GM19023 (cell line): ENCODE measurements at regions not wholly inside any gene's neighbourhood (a gene's known extent, or its start where the extent isn't known, plus 50 kb on each side); places are given as distances from the start of the nearest gene placed in this dataset.

Experiments used
- ATAC-seq: cut with Tn5 transposase; IDR thresholded peaks from one replicate; pipeline ENCODE4 v1.9.1; 2021; ENCODE audit warnings: mild to moderate bottlenecking, moderate library complexity; ENCODE audit not compliant: unreplicated experiment

DNA sequence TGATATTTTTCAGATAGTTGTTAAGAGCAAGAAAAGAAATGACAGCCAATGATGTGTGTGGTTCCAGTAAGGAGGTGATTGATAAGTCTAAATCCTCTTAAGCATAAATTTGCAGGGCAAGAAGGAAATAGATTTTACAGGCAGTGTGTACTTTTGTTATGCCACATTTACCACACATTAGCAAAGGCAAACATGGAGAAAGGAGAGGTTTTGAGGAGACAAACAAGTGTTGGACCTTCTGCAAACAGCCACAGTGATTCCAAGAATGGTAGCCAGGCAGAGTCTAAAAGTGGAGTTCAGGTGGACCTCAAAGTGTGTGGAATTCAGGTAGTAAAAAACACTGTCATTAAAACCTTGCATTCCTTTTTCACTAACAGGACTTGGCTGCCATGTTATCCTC, 295.9 kb upstream of the ITGA1 start:
- no peak for ATAC-seq

- ATAC-seq = no peak
These were observed 290.5 kb upstream of the ITGA1 start for GRCh38 chr5:52497133-52497693.

DNA sequence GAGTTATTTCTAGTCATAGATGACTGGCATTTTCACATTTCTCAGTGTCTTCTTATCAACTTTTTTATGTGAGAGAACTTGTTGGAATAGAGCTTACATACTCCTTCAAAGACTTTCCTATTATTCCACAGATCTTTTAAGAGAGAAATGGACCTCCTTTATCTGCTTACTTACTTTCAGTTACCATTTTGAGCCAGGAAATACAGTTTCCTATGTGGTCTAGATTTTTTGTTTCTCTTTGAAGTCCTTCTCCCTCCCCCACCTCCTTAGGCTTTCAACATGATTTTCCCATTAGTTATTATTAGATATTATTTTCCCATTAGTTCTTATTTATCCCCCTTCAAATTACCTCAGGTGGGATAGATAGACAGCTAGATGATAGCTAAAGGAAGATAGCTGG, 289.1 kb upstream of the ITGA1 start:
- no peak for ATAC-seq

DNA sequence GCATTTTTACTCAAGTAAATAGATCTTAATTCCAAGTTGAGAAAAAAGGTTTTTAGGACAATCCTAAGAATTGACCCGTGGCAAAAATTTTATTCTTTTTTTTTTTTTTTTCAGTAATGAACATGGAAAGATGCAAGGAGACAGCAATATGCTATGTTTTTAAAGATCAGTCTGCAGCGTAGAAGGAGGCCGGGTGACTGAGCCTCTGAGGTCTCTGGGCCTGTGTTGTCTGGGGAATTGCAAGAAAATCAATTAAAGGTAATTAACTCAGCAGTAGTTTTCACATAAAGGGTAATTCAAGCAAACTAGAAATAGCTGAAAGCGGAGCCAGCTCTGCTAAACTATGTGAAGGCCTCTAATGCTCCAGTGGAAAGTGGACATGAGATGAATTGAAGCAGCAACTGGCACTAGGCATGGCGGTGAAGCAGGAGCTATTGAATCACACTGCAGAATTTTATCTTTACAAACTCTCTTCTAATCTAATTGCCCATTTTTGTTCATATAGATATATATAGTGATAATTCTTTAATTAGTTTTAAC, 285.2 kb upstream of the ITGA1 start:
- ATAC-seq = no peak

DNA sequence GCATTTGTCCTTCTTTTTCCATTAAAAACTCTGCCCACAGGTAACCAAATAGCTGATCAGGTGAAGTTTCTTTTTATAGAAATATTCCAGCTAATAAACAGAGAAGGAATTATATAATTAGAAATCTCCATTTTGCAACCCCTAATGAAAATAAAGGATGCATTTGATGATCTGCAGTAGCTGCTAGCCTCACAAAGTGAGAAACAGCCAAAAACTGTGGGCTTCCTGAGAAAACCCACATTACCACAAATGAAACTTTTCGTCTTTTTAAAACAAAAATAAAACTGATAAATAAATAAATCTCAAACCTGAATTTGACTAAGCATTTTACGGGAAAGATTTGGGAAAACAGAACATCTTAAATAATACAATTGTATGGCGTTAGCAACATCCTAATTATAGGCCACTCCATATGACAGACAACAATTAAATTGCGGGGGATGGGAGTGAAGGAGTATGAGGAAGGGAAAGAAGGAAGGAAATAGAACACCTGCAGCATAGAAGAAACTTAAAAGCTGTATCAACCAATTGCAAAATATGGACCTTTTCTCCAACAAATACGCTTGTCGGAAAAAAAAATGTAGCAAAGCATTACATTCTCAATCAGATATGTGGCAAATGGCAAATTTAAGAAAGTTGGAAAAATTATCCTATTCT, 283.0 kb upstream of the ITGA1 start:
- ATAC-seq = no peak

DNA sequence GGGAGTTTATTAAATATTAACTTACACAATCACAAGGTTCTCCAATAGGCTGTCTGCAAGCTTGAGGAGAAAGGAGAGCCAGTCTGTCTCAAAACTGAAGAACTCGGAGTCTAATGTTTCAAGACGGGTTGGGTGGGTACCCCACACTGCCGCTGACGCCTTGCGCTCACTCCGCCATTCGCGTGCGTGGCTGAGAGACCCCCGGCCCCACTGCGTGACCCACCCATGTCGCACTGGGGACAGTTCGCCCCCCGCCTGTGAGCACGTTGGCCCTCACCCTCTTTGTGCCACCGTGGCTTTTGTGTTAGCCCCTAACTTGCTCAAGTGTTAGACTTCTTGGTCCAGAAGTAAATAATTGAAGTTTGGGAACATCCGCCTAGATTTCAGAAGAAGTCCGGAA, 270.0 kb upstream of the ITGA1 start:
- no peak for ATAC-seq

GRCh38 chr5:52520171-52520570, 267.5 kb upstream of the ITGA1 start:
- ATAC-seq = no peak

GRCh38 chr5:52521236-52521635, 266.5 kb upstream of the ITGA1 start:
- ATAC-seq = no peak

DNA sequence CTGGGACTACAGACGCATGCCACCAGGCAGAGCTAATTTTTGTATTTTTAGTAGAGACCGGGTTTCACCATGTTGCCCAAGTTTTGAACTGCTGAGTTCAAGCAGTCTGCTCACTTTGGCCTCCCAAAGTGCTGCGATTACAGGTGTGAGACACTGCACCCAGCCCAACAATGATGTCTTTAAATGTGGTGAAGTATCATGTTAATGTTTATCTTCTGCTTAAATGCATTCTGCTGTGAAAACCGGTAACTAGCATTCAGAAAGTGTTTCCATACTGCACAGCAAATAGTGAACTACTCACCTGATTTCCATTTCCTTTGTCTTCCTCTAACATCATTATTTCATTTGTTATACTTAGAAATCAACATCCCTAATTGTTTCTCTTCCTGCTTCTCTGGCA, 264.0 kb upstream of the ITGA1 start:
- no peak for ATAC-seq

GRCh38 chr5:52531105-52531504, 256.6 kb upstream of the ITGA1 start:
- no peak for ATAC-seq

GRCh38 chr5:52543594-52543993, 244.1 kb upstream of the ITGA1 start:
- ATAC-seq = no peak

- no peak for ATAC-seq
These were observed 243.0 kb upstream of the ITGA1 start for GRCh38 chr5:52544738-52545137.

DNA sequence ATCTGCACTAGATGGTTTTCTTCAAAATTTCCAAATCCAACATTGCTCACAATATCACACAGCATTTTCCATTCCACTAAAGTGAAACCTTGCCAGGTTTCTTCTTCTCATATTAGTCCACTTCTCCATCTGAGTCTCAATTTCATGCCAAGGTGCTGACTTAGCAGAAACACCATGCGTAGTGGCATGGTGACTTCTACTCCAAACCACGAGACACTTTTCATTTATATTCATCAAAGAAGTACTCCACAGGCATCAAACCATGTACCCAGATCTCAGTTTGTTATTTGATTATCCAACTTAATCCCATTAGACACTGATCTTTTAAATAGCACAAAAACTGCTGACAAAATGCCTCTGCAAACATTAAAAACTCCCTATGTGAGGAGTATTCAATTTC, 233.4 kb upstream of the ITGA1 start:
- ATAC-seq = no peak

DNA sequence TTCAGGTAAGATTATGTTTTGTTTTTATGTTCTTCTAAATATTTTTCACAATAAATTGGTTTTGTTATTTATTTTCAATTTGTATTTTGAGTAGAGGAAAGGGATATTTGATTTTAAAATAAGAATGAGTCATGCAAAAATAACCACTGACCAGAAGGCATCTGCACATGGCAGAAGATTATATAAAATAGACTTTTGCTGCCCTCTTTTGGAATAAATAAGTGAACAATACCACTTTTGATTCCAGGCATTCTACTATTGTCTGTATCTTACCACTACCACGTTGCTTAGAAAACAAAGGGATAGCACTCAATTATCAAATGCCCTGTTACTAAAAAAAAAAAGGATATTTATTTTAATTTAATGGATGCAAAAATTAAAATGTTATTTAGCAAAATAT, 227.3 kb upstream of the ITGA1 start:
- no peak for ATAC-seq

DNA sequence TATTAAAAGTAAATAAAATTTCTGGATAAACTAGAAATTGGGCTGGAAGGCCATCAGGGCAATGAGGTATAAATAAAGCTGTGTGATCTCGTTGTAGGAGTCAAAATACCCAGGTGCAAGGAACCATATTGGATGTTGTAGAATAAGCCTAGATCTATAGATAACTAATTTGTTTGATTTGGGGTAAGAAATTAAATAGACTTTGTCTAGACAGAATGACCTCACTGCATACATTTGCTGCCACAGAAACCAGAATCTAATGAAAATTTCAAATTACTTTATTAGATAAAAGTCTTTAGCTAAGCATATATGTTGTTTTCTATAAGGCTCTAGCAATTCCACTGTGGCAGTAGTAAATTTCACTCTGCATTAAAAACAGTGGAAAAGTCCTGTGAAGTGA, 225.2 kb upstream of the ITGA1 start:
- ATAC-seq = no peak

DNA sequence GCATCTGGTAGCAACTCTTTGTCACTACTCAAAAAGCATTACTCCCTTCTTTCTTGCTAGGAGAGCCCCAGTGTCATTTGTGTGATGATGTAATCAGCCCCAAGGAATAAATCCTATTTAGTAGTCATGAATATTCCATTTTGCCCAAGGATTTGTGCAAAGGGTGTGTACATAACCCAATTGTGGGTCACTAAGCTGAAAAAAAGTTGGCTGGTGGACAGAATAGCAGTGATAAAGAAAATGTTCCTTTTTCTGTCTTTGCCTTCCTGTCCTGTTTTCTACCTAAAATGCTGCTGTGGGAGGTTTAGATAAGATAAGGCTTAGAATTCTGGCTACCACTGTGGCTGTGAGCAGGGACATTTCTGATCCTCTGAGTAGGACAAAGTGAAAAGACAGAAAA, 223.1 kb upstream of the ITGA1 start:
- ATAC-seq = no peak

- no peak for ATAC-seq
These were observed 210.2 kb upstream of the ITGA1 start for GRCh38 chr5:52577546-52577945.

GRCh38 chr5:52579391-52579790, 208.3 kb upstream of the ITGA1 start:
- no peak for ATAC-seq

DNA sequence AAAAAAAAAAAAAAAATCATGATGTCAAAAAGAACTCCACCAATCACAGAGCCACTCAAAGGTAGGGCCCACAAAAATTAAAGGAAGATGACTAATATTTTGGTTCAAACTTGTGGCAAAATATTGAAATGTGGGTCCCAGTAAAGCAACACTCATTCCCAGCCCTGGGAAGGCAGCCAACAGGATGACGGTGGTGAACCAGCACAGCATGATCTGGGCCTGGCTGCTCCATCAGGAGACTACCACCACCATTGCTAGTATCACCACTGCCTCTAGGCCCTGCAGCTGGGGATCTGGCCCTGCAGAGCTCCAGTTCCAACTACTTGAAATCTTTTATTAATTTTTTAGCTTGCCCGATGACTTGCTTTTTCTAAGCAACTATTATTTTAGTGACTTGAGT, 206.8 kb upstream of the ITGA1 start:
- no peak for ATAC-seq

GRCh38 chr5:52582313-52582712, 205.4 kb upstream of the ITGA1 start:
- no peak for ATAC-seq

- ATAC-seq = no peak
These were observed 200.6 kb upstream of the ITGA1 start for GRCh38 chr5:52587131-52587530.

DNA sequence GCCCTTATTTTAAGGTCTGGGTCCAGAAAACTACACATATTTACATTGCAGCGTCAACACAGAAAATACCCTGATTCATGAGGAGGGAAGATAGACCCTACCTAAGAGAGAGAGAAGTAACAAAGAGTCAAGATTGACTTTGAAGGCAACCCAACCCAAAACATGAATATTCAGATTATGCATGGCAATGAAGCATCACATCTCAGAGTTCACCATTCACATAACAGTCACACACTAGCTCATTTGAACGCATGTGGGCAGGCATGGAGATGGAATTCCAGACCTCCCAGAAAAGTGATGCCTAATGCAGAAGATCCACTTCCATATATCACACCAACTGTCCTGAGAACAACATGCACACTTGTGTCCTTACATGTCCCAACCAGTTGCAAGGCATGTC, 190.1 kb upstream of the ITGA1 start:
- ATAC-seq = no peak

- ATAC-seq = no peak
These were observed 188.7 kb upstream of the ITGA1 start for GRCh38 chr5:52598968-52599367.
